GM12891 (cell line): ENCODE measurements at regions not wholly inside any gene's neighbourhood (a gene's known extent, or its start where the extent isn't known, plus 50 kb on each side); places are given as distances from the start of the nearest gene placed in this dataset.

Source experiments
- PAX5 ChIP-seq: IDR thresholded peaks from 2 replicates; pipeline ENCODE4 v1.6.1; 2011; ENCODE audit warnings: low read length, moderate library complexity, mild to moderate bottlenecking; ENCODE audit not compliant: insufficient read depth, severe bottlenecking
- POLR2A ChIP-seq: IDR thresholded peaks from 2 replicates; pipeline ENCODE4 v1.6.1; 2011; ENCODE audit warnings: low read depth, low read length, control low read depth
- POLR2AphosphoS5 ChIP-seq: IDR thresholded peaks from 2 replicates; pipeline ENCODE4 v1.6.1; 2011; ENCODE audit warnings: low read depth, low read length, control low read depth
- POU2F2 ChIP-seq: IDR thresholded peaks from 2 replicates; pipeline ENCODE4 v1.6.1; 2011; ENCODE audit warnings: low read depth, mild to moderate bottlenecking, control low read depth, low read length, moderate library complexity
- SPI1 ChIP-seq: IDR thresholded peaks from 2 replicates; pipeline ENCODE4 v1.6.1; 2011; ENCODE audit warnings: low read depth, low read length, control low read depth
- TAF1 ChIP-seq: IDR thresholded peaks from 2 replicates; pipeline ENCODE4 v1.6.1; 2011; ENCODE audit warnings: low read depth, low read length, control low read depth

DNA sequence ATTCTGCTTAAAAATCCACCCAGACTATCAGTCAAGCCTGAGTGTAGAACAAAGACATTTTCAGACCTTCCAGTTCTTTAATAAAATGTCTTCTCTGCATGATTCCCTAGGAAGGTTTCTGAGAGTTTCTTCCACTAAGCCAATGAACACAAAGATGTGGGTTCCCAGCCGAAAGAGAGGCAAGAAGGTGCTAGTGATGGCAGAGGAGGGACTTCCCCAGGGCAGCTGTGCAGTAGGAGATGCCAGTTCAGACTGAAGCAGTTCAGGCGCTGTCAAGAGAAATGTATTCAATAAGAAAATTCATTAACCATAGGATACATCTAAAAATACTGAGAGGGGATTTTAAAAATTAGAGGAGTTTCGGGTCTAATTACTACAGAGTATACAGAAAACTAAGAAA is 83.3 kb downstream of the RND3 start:
- TF ChIP-seq TAF1, result no peak
- no peak for TF ChIP-seq POLR2A
- no peak for TF ChIP-seq POLR2AphosphoS5
- TF ChIP-seq PAX5, result no peak
- TF ChIP-seq POU2F2, result no peak
- no peak for TF ChIP-seq SPI1
